ENCODE measurements at regions not wholly inside any gene's neighbourhood (a gene's known extent, or its start where the extent isn't known, plus 50 kb on each side); places are given as distances from the start of the nearest gene placed in this dataset.

- DNase-seq = no peak
Observed at GRCh38 chr12:107226126-107226525, 132.8 kb upstream of the CRY1 start.

DNA sequence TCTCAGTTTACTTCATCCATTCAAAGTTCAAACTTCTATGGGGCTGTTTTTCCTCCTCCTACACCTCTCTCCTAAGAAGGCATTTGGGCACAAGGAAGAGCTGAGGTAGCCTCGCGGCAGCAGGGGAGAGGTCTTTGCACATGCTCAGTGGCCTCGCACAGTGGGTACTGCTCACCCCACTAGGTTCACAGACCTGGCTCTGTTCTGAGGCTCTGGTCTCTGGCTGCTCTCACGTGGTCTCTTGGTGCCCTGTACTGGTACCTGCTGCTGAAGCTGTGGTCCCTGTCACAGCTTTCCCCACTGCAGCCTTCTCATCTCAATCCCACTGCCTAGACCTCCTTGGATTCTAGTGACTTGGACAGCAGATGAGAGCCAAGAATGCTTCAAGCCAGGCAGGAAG is 134.7 kb upstream of the CRY1 start:
- DNase-seq = no peak

DNA sequence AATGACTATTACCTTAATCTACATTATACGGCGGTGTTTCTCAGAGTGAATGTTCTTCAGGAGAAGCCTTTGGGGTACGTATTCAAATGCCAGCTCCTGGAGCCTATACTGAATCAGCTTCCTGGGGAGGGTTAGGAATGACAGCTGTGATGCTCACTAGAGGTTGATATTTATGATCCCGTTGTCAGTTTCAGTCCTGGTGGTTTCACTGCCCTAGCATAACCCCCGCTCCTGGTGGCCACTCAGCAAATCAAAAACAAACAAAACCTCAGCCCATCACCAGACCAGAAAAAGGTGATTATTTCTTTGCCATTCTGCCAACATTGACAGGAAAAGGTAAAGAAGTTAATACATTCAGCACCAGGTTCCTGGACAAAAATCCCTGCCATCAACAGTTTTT is 136.5 kb upstream of the CRY1 start:
- DNase-seq = no peak

- DNase-seq = no peak
Observed at GRCh38 chr12:107231303-107231702, 138.0 kb upstream of the CRY1 start.

GRCh38 chr12:107233551-107233950 is 140.2 kb upstream of the CRY1 start:
- DNase-seq = no peak

- DNase-seq = no peak
Observed at GRCh38 chr12:107235600-107235999, 142.3 kb upstream of the CRY1 start.

GRCh38 chr12:107236824-107237511 is 143.6 kb upstream of the CRY1 start:
- no peak for DNase-seq

- DNase-seq = no peak
Observed at GRCh38 chr12:107238296-107238695, 144.9 kb upstream of the CRY1 start.

- DNase-seq = no peak
Observed at GRCh38 chr12:107241411-107241810, 148.1 kb upstream of the CRY1 start.

GRCh38 chr12:107242189-107242588 is 148.8 kb upstream of the CRY1 start:
- no peak for DNase-seq

- no peak for DNase-seq
Observed at GRCh38 chr12:107243341-107243740, 150.0 kb upstream of the CRY1 start.

DNA sequence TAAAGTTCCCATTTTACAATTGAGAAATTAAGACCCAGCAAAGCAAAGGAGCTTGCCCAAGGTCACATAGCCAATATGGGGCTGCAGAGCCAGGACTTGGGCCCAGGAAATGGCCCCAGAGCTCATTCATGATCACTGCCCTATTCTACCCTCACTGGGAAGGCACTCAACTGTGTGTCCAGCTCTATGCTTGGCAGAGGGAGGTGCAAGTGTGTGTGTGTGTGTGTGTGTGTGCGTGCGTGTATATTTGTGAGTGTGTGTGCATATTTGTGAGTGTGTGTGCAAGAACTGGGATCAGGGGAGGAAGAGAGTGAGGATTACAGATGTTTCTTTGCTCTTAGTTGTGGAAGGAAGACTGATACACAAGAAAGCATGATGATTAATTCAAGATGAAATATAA is 151.2 kb upstream of the CRY1 start:
- no peak for DNase-seq

DNA sequence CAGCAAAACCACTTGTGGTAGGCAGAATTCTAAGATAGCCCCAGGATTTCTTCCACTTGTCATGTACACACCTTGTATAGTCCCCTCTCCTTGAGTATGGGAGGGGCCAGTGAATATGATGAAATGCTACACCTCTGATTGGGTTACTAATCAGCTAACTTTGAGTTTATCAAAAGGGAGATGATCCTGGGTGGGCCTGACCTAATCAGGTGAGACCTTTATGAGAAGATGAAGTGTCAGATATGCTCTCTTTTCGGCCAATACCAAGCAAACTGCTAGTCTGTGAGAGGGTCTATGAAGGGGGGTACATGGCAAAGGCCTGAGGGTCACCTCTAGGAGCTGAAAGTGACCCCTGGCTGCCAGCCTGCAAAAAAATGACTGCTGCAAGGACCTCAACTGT is 154.3 kb upstream of the CRY1 start:
- no peak for DNase-seq

GRCh38 chr12:107248187-107248586 is 154.8 kb upstream of the CRY1 start:
- no peak for DNase-seq

DNA sequence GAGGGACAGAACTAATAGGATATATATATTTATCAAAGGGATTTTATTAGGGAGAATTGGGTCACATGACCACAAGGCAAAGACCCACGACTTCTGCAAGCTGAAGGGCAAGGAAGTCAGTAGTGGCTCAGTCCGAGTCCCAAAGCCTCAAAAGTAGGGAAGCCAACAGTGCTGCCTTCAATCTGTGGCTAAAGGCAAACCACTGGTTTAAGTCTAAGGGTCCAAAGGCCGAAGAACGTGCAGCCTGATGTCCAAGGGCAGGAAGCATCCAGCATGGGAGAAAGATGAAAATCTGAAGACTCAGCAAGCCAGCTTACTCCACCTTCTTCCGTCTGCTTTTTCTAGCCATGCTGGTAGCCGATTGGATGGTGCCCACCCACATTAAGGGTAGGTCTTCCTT is 157.9 kb upstream of the CRY1 start:
- no peak for DNase-seq

GRCh38 chr12:107253361-107253760 is 160.0 kb upstream of the CRY1 start:
- no peak for DNase-seq

DNA sequence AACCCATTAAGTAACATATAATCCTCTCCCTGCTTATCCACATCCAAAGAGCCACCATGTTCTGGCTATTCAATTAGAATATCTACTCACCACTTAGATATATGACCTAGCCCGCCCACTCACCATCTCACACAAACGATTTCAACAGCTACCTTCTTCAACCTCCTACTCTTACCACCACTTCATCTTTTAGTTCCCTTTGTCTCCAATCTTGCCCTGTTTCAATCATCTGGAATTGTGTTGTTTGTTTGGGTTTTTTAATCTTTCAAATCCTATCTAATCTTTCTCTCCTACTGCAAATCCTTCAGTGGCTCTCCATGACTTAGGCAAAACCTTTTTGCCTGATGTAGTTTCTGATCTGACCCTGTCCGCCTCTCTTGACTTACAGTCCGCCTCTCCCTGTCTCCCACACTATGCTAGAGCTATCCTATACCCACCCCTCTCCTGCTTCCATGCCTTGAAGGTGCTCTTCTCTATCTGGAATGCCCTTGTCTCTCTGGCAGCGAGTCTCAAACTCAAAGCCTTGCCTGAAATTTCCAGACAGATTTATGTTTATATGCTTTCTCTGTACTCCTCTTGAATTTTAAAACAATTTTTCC is 161.0 kb upstream of the CRY1 start:
- DNase-seq = no peak

DNA sequence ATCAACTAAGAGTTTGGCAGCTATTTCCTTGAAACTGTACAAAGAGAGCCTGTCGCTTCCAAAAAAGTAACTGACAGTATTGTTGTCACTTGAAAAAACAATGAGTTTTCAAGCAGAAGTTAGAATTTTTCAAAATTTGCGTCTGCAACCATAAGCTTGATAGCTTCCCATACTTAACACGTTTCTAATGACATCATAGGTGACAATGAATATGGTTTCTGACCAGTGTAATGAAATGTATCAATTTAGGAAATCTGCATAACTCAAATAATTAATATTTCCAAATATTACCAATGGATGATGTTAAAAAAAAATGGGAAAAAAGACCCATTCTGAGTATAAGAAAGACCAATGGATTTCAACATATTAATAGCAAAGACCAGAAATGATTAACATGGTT is 165.4 kb upstream of the CRY1 start:
- no peak for DNase-seq

DNA sequence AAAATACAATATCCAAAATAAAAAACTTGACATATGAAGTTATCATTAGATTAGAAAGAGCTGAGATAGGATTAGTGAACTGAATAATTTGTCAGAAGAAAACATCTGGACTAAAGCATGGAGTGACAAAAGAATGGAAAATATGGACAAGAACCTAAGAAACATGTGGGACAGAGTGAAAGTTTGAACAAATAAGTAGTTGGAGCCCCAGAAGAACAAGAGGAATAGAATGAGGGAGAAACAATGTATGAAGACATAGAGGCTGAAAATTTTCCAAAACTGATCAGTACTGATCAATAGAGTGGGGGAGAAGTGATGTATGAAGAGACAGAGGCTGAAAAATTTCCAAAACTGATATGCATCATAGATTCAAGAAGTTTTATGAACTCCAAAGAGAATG is 170.6 kb upstream of the CRY1 start:
- DNase-seq = no peak

GRCh38 chr12:107264667-107265066 is 171.3 kb upstream of the CRY1 start:
- DNase-seq = no peak

GRCh38 chr12:107267604-107268003 is 174.3 kb upstream of the CRY1 start:
- no peak for DNase-seq

GRCh38 chr12:107271523-107271922 is 178.2 kb upstream of the CRY1 start:
- no peak for DNase-seq

- DNase-seq = no peak
Observed at GRCh38 chr12:107275530-107275929, 182.2 kb upstream of the CRY1 start.

DNA sequence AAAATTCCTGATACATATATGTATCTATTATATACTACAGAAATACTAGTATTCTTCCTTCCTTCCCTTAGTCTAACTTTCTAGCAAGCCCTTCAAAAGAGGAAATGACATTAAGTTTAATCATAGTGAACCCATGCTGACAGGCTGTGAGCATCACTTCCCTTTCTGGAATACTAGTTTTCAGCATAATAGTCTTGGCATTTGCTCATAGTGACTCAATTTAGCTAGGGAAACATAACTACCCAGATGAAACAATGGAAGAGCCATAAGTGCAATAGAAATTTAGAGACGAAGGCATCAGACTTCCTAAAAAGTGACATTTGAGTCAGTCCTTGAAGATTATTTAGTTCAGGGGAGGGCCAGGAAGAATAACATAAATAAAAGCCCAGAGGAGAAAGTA is 184.5 kb upstream of the CRY1 start:
- DNase-seq = no peak

DNA sequence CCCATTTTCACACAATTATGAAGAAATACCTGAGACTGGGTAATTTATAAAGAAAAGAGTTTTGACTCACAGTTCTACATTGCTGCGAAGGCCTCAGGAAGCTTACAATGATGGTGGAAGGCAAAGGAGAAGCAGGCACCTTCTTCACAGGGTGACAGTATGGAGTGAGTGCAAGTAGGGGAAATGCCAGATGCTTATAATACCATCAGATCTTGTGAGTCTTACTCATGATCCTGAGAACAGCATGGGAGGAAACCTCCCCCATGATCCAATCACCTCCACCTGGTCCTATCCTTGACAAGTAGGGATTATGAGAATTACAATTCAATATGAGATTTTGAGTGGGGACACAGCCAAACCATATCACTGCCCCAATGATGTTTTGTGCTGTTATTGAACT is 189.3 kb upstream of the CRY1 start:
- no peak for DNase-seq
